WTC11 (cell line): ENCODE measurements at regions not wholly inside any gene's neighbourhood (a gene's known extent, or its start where the extent isn't known, plus 50 kb on each side); places are given as distances from the start of the nearest gene placed in this dataset.

ENCODE experiments used
- CTCF ChIP-seq: fragments of 200-600 bp; IDR thresholded peaks from 2 replicates; pipeline ENCODE4 v1.8.0; 2022; ENCODE audit warnings: antibody characterized with exemption
- NR2C2 ChIP-seq: sonication (generic); formaldehyde crosslinking; IDR thresholded peaks from 2 replicates; pipeline ENCODE4 v1.8.0; 2022; ENCODE audit warnings: mild to moderate bottlenecking, missing genetic modification reagents
- PREB ChIP-seq: sonication (generic); formaldehyde crosslinking; IDR thresholded peaks from 2 replicates; pipeline ENCODE4 v1.8.1; 2022; ENCODE audit warnings: mild to moderate bottlenecking, missing genetic modification reagents, moderate library complexity, borderline replicate concordance
- SMAD3 ChIP-seq: sonication (generic); formaldehyde crosslinking; IDR thresholded peaks from 2 replicates; pipeline ENCODE4 v1.8.0; 2022; ENCODE audit warnings: missing genetic modification reagents, mild to moderate bottlenecking, borderline replicate concordance
- USF2 ChIP-seq: sonication (generic); formaldehyde crosslinking; IDR thresholded peaks from 2 replicates; pipeline ENCODE4 v1.8.1; 2023; ENCODE audit warnings: mild to moderate bottlenecking, missing genetic modification reagents, moderate library complexity

GRCh38 chr5:28710360-28710759, 1672.0 kb upstream of the CDH9 start:
- TF ChIP-seq PREB (CRISPR knock-in tag) (no peak), SMAD3 (no peak), NR2C2 (no peak), CTCF (no peak), USF2 (CRISPR knock-in tag) (no peak)
